GM12878 (cell line): ENCODE measurements at regions not wholly inside any gene's neighbourhood (a gene's known extent, or its start where the extent isn't known, plus 50 kb on each side); places are given as distances from the start of the nearest gene placed in this dataset.

Experiments used
- ATAC-seq: fragments of 200-7000 bp; cut with Tn5 transposase; 3 replicates; pipeline ENCODE4 v1.9.1; 2020; ENCODE audit warnings: mild to moderate bottlenecking, moderate library complexity
- BruUV-seq: library from RNA; stranded (reverse); fragments of 400-500 nt; replicated peaks from 2 replicates; lab custom pipeline; 2021; lab: Mats Ljungman, UMichigan
- CTCF ChIA-PET: fragments of 300-600 bp; sonication (Branson Sonifier 250); formaldehyde crosslinking; extraction: SDS; loops from one replicate; lab custom pipeline; 2021; ENCODE audit warnings: inconsistent platforms; lab: Yijun Ruan, JAX
- POLR2A ChIA-PET: fragments of 350-600 bp; formaldehyde crosslinking; extraction: SDS; loops from one replicate; lab custom pipeline; 2021; ENCODE audit warnings: inconsistent platforms; lab: Charles Lee
- RAD21 ChIA-PET: fragments of 300-600 bp; sonication (Branson Sonifier 250); formaldehyde crosslinking; loops from one replicate; lab custom pipeline; 2023; ENCODE audit warnings: antibody characterized with exemption; ENCODE audit not compliant: unreplicated experiment; lab: Charles Lee
- SMC1A ChIA-PET: fragments of 300-600 bp; sonication (Branson Sonifier 250); formaldehyde crosslinking; loops from one replicate; lab custom pipeline; 2023; ENCODE audit not compliant: unreplicated experiment, uncharacterized antibody; lab: Charles Lee
- DNase-seq: peaks from one replicate; pipeline ENCODE4 v3.0.0-alpha.2; 2011; ENCODE audit warnings: low read depth, low spot score
- FAIRE-seq: peaks from 3 replicates; lab custom pipeline; 2011; peaks lifted over from hg19 to GRCh38; lab: Jason Lieb, UNC
- H2AFZ ChIP-seq: 2 replicates; pipeline ENCODE4 v1.6.0; 2011; ENCODE audit warnings: low read depth, low read length, control low read depth; ENCODE audit not compliant: control insufficient read depth
- H3K27ac ChIP-seq: 2 replicates; pipeline ENCODE4 v1.5.1; 2011; ENCODE audit warnings: control low read depth; ENCODE audit not compliant: control insufficient read depth, insufficient read depth
- H3K27me3 ChIP-seq, 2 experiments: replicated peaks in 1 of 2; 2 replicates each; pipeline versions ENCODE4 v1.6.0 to v1.6.1; 2011; ENCODE audit warnings: low read length in 1 of 2; ENCODE audit not compliant: control insufficient read depth in 2 of 2, insufficient read depth in 2 of 2
- H3K36me3 ChIP-seq, 2 experiments: 2 replicates each; pipeline ENCODE4 v1.5.1; 2011; ENCODE audit warnings: low read length in 1 of 2; ENCODE audit not compliant: control insufficient read depth in 2 of 2, insufficient read depth in 2 of 2
- H3K4me1 ChIP-seq: 2 replicates; pipeline ENCODE4 v1.6.1; 2011; ENCODE audit warnings: mild to moderate bottlenecking, low read length, moderate library complexity, mixed read lengths; ENCODE audit not compliant: control insufficient read depth, insufficient read depth
- H3K4me2 ChIP-seq: 2 replicates; pipeline ENCODE4 v1.6.0; 2011; ENCODE audit warnings: control low read depth; ENCODE audit not compliant: control insufficient read depth, insufficient read depth
- H3K4me3 ChIP-seq: fragments of 200-600 bp; sonication (generic); 2 replicates; pipeline ENCODE4 v1.5.1; 2016
- H3K79me2 ChIP-seq: 2 replicates; pipeline ENCODE4 v1.6.0; 2011; ENCODE audit warnings: low read length; ENCODE audit not compliant: control insufficient read depth, insufficient read depth
- H3K9ac ChIP-seq: 2 replicates; pipeline ENCODE4 v1.8.0; 2011; ENCODE audit warnings: low read length, control low read depth, mixed read lengths; ENCODE audit not compliant: control insufficient read depth, insufficient read depth
- H3K9me3 ChIP-seq: replicated peaks from 3 replicates; pipeline ENCODE4 v1.5.1; 2011; ENCODE audit warnings: mild to moderate bottlenecking, low read length; ENCODE audit not compliant: control insufficient read depth, insufficient read depth
- H4K20me1 ChIP-seq: 2 replicates; pipeline ENCODE4 v1.6.0; 2011; ENCODE audit not compliant: control insufficient read depth, insufficient read depth
- BCL11A ChIP-seq: IDR thresholded peaks from 2 replicates; pipeline ENCODE4 v1.6.1; 2011; ENCODE audit warnings: low read depth, low read length
- CHD1 ChIP-seq: IDR thresholded peaks from 2 replicates; pipeline ENCODE4 v1.6.1; 2012; ENCODE audit warnings: low read depth, low read length, improper control_type of control experiment
- ZNF274 ChIP-seq: IDR thresholded peaks from one replicate; pipeline ENCODE4 v1.8.0; 2011; ENCODE audit not compliant: insufficient read length, insufficient read depth
- WGBS: methylation state at CpG from one replicate; pipeline ENCODE4 v1.1.6; 2016; ENCODE audit warnings: low lambda C conversion rate; ENCODE audit not compliant: insufficient replicate concordance, insufficient coverage; ENCODE audit errors: missing lambda C conversion rate; 5-methylcytosine and 5-hydroxymethylcytosine counted together
- in situ Hi-C: fragments of 300-500 bp; cut with MboI; formaldehyde crosslinking; loops from 9 replicates; pipeline ENCODE4 v1.14.3; 2018; ENCODE audit warnings: mixed read lengths
- intact Hi-C: fragments of 100-400 bp; cut with micrococcal nuclease; formaldehyde crosslinking; loops from one replicate; pipeline ENCODE4 v1.14.2; 2022; ENCODE audit not compliant: unreplicated experiment
- TF ChIP-seq, protein P1 (sequence below): fragments of 450-650 bp; formaldehyde crosslinking; IDR thresholded peaks from 2 replicates; pipeline ENCODE4 v1.4.0; 2022; ENCODE audit warnings: mild to moderate bottlenecking, moderate library complexity
- TF ChIP-seq, protein P2 (sequence below): fragments of 450-650 bp; IDR thresholded peaks from 2 replicates; pipeline ENCODE4 v1.6.1; 2016; ENCODE audit warnings: mild to moderate bottlenecking, moderate library complexity, borderline replicate concordance
- TF ChIP-seq, protein P3 (sequence below), 3 experiments: IDR thresholded peaks in 2 of 3; conservative IDR thresholded peaks in 1 of 3; 2 replicates each; pipeline ENCODE4 v1.5.1; 2011; ENCODE audit warnings: low read depth in 3 of 3, low read length in 3 of 3, mild to moderate bottlenecking in 3 of 3, control low read depth in 2 of 3, moderate library complexity in 2 of 3, inconsistent platforms in 1 of 3, mixed read lengths in 1 of 3; ENCODE audit not compliant: control insufficient read depth in 2 of 3, insufficient read depth in 1 of 3; ENCODE audit errors: extremely low read depth in 1 of 3

DNA sequence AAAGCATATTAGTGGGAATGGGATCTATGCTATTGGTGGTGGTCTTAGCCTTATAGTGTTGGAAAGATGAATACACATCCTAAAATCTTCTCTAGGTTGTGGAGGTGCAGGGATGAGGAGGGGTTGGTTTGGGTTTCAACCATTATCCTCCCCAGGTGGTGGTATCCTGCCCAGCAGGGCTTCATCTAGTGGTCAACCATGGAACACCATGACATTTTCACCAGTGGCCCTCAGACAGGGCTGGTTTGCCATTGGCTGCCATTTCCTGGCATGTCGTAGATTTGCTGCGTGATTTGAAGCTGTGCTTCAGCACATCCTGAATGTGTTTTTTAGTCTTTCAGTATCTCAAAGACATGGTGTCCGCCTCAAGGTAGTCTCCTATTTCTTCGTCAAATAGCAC, 391.2 kb upstream of the HNRNPA3 start:
- Histone ChIP-seq H3K4me3 (no peak overlapping the region), H3K9ac (no peak overlapping the region), H4K20me1 (no peaks in the 10 kb centered on the region), H2AFZ (no peak overlapping the region), H3K36me3 (no peaks in the 10 kb centered on the region), H3K4me2 (no peak overlapping the region), H3K4me1 (no peaks in the 10 kb centered on the region), H3K27me3 (no peaks in the 10 kb centered on the region), H3K79me2 (no peaks in the 10 kb centered on the region), H3K9me3 (no peaks in the 10 kb centered on the region), H3K27ac (no peak overlapping the region)
- CTCF ChIA-PET = interaction anchor here (1.2 to 15.4 kb wide), 5 partner anchors 9 to 324 kb away, joined by 3 to 250 read pairs (median 8); no protein-coding TSS in a partner anchor
- 64% methylated on average over 4 of the region's 4 CpGs for WGBS
- DNase-seq = no peak
- in situ Hi-C loops = loop anchor here (5.0 to 10.0 kb wide), 2 partner anchors 326 to 697 kb away; partner anchors contain the start of genes HOXD8 and HOXD9
- intact Hi-C loops = no loop called here
- no TSS peak for BruUV-seq
- POLR2A ChIA-PET = interaction anchor here (0.6 kb wide), 1 partner anchor 378 kb away, joined by 6 read pairs; no protein-coding TSS in a partner anchor
- ATAC-seq = 0 out of 3 replicates have a peak, but pooled peaks have one; percentile 47
- no peak for FAIRE-seq
- RAD21 ChIA-PET = interaction anchor here (1.1 to 4.4 kb wide), 3 partner anchors 110 to 327 kb away, joined by 3 to 21 read pairs (median 3); no protein-coding TSS in a partner anchor
- SMC1A ChIA-PET = interaction anchor here (1.0 to 7.9 kb wide), 9 partner anchors 8 to 711 kb away, joined by 3 to 40 read pairs (median 6); no protein-coding TSS in a partner anchor
- TF ChIP-seq BCL11A (no peak), CHD1 (no peak), ZNF274 (no peak)
- TF ChIP-seq, protein P1, sequence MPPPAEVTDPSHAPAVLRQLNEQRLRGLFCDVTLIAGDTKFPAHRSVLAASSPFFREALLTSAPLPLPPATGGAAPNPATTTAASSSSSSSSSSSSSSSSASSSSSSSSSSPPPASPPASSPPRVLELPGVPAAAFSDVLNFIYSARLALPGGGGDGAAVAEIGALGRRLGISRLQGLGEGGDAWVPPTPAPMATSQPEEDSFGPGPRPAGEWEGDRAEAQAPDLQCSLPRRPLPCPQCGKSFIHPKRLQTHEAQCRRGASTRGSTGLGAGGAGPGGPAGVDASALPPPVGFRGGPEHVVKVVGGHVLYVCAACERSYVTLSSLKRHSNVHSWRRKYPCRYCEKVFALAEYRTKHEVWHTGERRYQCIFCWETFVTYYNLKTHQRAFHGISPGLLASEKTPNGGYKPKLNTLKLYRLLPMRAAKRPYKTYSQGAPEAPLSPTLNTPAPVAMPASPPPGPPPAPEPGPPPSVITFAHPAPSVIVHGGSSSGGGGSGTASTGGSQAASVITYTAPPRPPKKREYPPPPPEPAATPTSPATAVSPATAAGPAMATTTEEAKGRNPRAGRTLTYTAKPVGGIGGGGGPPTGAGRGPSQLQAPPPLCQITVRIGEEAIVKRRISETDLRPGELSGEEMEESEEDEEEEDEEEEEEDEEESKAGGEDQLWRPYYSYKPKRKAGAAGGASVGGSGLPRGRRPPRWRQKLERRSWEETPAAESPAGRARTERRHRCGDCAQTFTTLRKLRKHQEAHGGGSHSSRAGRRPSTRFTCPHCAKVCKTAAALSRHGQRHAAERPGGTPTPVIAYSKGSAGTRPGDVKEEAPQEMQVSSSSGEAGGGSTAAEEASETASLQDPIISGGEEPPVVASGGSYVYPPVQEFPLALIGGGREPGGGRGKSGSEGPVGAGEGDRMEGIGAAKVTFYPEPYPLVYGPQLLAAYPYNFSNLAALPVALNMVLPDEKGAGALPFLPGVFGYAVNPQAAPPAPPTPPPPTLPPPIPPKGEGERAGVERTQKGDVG = no peak
- TF ChIP-seq, protein P2, sequence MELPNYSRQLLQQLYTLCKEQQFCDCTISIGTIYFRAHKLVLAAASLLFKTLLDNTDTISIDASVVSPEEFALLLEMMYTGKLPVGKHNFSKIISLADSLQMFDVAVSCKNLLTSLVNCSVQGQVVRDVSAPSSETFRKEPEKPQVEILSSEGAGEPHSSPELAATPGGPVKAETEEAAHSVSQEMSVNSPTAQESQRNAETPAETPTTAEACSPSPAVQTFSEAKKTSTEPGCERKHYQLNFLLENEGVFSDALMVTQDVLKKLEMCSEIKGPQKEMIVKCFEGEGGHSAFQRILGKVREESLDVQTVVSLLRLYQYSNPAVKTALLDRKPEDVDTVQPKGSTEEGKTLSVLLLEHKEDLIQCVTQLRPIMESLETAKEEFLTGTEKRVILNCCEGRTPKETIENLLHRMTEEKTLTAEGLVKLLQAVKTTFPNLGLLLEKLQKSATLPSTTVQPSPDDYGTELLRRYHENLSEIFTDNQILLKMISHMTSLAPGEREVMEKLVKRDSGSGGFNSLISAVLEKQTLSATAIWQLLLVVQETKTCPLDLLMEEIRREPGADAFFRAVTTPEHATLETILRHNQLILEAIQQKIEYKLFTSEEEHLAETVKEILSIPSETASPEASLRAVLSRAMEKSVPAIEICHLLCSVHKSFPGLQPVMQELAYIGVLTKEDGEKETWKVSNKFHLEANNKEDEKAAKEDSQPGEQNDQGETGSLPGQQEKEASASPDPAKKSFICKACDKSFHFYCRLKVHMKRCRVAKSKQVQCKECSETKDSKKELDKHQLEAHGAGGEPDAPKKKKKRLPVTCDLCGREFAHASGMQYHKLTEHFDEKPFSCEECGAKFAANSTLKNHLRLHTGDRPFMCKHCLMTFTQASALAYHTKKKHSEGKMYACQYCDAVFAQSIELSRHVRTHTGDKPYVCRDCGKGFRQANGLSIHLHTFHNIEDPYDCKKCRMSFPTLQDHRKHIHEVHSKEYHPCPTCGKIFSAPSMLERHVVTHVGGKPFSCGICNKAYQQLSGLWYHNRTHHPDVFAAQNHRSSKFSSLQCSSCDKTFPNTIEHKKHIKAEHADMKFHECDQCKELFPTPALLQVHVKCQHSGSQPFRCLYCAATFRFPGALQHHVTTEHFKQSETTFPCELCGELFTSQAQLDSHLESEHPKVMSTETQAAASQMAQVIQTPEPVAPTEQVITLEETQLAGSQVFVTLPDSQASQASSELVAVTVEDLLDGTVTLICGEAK = no peak
- TF ChIP-seq, protein P3, sequence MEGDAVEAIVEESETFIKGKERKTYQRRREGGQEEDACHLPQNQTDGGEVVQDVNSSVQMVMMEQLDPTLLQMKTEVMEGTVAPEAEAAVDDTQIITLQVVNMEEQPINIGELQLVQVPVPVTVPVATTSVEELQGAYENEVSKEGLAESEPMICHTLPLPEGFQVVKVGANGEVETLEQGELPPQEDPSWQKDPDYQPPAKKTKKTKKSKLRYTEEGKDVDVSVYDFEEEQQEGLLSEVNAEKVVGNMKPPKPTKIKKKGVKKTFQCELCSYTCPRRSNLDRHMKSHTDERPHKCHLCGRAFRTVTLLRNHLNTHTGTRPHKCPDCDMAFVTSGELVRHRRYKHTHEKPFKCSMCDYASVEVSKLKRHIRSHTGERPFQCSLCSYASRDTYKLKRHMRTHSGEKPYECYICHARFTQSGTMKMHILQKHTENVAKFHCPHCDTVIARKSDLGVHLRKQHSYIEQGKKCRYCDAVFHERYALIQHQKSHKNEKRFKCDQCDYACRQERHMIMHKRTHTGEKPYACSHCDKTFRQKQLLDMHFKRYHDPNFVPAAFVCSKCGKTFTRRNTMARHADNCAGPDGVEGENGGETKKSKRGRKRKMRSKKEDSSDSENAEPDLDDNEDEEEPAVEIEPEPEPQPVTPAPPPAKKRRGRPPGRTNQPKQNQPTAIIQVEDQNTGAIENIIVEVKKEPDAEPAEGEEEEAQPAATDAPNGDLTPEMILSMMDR (IDR thresholded peaks at IDR 0.05 in 2 of 3, conservative IDR thresholded peaks at IDR 0.05 in 1 of 3; ENCODE audit: control insufficient read depth in 2 of 3, extremely low read depth in 1 of 3, insufficient read depth in 1 of 3, low read depth in 3 of 3, low read length in 3 of 3) = peak in 1 of 3 experiments; percentile 7; a peak in 1 of 6 replicates
